ENCODE measurements at regions not wholly inside any gene's neighbourhood (a gene's known extent, or its start where the extent isn't known, plus 50 kb on each side); places are given as distances from the start of the nearest gene placed in this dataset.

DNA sequence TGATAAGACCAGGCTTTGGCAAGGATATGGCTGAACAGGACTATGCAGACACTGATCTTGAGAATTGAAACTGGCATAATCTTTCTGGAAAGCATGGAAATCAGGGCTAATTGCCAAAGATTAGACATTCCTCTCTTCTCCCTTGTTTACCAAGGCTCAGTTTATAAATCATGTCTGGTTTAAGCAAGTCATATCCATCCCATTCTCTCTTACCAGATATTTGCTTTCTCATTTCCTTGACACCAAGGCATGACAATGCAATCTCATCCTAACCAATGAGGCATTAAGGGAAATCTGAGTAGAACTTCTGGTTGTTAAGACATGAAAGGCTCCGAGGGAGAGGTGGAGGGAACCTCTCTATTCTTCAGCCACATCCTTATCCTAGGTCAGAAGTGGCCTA, 110.3 kb upstream of the CEP85L start:
- DNase-seq (ENCODE audit: low spot score) = no peak

DNA sequence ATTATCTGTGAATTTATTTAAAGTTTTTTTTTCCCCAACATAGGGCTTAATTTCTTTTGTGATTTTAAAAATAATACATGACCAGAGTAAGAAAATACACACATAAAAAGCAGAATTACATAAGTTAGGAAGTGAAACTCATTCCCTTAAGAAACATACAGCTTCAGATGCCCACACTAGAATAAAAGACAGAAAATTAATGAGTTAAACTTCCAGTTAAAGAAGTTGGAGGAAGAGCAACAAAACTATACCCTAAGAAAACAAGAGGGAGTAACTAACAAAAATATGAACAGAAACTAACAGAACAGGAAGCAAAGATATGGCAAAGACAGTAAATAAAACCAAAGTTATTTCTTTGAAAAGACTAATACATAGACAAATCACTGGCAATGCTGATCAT, 107.6 kb upstream of the CEP85L start:
- DNase-seq (ENCODE audit: low spot score) = no peak

DNA sequence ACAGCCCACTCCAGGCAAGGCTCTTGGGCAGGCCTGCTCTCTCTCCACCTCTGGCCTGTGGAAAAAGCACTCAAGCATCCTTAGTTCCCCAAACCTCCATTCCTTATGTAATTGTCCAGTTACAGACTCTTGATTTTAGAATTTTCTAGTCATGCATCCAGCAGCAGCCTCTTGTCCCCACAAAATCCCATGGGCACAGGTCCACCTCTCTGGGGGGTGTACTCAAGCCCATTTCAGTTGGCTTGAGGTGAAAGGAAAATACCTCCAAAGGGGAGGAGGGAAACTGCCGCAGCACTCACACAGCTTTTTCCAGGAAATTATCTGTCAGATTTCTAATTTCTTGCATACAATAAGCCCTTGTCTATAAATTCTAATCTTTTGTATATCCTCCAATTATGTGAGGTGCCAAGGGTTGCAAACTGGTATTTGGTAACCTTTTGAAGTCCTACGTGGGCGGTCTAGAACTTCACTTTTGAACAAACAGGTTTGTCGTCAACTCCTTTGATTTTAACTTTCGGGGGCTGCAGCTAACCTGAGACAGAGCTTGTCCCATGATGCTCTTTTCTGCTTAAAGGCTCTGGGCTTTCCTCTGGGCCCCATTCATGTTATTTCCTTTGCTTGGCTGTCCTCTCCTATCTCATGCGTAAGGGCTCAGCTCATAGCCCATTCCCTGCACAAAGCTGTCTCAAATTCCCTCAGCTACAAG, 104.7 kb upstream of the CEP85L start:
- DNase-seq (ENCODE audit: low spot score) = no peak

DNA sequence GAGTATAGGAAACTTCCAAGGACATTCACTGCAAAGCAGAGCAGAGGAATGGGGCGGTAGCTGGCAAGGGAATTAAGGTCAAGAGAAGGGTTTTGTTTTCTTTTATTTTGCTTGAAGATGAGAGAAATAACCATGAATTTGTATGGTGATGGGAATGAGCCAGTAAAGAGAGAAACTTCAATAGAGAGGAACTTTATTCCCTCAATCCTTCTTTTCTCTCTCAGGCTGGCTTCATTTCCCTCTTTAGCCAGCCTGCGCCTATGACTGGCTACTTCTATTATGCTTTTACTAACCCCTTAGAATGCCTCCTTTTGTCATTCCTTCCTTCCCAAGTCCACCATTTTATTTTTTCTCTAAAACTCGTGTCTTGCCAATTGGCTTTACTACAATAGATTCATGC, 101.4 kb upstream of the CEP85L start:
- DNase-seq (ENCODE audit: low spot score) = no peak

DNA sequence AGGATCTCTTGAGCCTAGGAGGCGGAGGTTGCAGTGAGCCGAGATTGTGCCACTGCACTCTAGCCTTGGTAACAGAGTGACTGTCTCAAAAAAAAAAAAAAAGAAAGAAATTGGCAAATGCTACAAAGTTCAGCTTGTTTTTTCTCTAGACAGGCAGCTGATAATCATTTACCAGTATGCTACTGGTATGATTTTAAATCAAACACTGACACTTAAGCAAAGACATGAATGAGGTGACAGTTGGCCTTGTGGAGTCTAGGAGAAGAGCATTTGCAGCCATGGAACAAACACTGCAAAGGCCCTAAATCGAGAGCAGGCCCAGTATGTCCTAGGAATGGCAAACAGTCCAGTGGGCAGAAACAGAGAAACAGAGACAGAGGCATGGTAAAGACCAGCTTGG, 99.7 kb upstream of the CEP85L start:
- DNase-seq (ENCODE audit: low spot score) = no peak

DNA sequence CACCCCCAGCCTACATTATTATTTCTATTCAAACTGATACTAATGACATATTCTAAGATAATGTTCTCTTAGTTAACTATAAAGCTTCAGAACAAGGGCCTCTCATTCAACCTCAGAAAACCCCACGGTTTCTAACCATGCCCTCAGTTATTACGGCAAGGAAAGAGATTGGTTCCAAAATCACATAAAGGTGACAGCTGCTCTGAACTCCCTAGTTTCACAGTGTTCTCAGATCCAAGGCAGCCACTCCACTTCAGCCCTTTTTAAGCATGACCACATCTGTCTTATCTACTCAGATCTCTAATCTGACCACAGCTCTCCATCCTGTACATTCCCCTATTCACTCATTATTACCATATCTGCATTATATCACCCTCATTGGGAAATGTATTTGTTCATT, 98.8 kb upstream of the CEP85L start:
- DNase-seq (ENCODE audit: low spot score) = no peak

DNA sequence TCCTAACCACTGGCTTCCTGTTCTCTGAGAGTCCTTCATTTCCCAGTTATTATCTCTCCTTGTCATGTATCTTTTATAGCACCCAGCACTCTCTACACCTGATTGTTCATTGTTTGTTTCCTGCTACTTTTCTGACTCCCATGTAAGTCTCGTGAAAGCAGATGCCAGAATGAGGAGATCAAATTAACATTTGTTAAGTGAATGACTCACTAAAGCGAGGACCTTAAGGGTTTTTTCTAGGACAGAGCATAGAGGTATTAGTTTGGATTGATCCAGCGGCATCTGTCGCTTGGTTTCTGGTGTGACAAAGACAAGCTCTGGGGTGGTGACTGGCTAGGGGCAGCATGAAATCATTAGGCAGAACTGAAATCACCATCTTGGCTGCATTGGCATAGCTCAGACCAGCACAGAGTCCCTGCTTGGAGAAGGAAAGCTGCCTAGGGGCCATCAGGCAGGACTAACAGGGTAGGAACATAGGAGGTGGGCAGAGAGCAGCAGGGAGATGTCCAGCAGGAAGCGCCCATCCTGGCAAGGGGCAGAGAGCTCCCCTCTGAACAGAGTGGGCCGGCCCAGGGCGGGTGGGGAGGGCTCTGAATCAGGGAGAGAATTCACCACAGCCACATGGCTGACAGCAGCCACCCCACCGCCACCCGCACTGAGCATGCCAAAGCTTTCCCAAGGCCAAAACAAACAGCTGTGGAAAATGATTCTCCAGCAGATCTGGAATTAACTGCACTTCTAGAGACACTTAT, 97.1 kb upstream of the CEP85L start:
- DNase-seq (ENCODE audit: low spot score) = peak; percentile 55

DNA sequence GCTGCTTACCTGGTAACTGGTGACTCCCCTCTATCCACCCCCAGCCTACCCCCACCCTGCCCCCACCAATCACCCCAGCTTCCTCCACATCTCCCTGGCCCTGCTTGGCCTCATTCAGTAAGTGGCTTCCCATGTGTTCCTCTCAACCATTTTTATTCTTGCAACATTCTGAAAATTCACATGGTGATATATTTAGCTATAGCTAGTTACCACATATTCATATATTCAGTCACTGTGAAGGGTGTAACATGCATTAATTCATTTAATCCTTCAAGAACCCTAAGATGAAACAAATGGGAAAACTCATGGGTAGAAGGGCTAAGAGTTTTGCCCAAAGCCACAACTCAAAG, 95.4 kb upstream of the CEP85L start:
- no peak for DNase-seq (ENCODE audit: low spot score)

DNA sequence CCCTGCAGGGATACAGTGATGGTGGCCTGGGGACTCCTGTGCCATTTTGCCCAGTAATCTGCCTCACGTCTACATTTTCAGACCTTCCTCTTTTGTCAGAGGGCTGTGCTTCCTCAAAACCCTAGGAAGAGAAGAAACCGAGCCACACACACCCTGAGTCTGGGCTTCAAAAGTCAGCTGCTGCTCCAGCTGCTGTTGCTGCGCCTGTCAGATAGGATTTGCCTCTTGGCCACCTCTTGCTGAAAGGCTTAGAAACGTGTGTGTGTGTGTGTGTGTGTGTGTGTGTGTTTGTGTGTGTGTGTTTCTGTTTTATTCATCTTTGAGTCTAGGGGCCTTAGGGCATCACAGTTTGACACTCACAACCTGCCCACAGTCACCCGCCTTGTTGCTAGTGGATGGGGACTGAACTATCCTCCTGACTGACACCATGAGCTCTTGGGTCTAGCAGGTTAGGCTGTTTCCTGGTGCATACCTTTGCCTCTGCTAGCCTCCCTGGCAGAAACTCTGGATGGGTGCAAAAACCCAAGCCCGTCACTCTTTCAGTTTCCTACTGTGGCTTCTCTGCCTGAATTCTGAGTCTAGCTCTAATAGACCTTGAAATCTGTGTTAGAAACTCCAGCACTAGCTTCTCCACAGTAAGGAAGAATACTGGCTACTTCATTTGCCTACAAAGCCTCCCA, 94.9 kb upstream of the CEP85L start:
- no peak for DNase-seq (ENCODE audit: low spot score)

DNA sequence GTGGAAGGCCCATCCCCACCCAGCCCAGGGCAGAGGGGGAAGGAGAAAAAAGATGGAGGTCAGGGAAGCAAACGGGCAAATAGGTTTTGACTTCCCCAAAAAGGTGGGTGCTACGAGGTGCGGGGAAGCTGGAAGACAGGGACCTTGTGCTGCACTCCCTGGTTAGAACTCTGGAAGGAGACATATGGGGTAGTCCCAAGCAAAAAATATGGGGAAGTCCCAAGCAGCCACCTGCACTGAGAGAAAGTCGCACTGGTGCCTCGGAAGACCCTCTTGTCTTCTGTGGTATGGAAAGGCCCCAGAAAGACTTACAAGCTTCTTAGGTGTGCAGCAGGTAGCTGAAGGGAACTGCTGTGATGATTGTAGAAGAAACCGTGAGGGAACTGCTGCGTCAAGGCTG, 93.8 kb upstream of the CEP85L start:
- no peak for DNase-seq (ENCODE audit: low spot score)

DNA sequence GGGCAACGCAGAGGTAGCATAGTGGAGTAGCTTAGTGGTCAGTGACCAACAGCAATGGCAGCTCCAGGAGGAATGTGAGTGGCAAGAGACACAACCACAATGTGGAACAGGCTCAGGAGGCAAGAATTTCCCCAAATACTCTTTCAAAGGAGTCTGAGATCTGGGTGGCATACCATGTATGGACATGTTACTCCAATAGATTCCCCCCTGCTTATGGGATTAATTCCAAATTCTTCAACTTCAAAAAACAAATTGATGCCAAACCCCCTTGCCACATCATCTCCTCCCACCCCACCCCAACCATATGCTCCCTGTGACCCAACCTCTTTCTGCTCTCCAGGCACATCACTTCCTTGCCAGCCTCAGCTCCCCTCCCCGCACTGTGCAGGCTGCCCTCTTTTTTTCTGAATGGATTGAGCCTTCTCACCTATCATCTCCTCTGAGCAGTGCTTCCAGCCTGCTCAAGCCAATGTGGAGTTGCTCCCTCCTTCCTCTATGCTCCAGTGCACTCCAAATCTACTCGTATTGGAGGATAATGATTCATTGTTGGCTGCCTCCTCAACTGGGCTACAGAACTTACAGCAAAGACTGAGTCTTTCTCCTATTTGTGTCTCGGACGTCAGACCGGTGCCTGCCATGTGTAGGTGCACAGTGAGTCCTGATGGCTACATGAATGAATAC, 93.0 kb upstream of the CEP85L start:
- no peak for DNase-seq (ENCODE audit: low spot score)

DNA sequence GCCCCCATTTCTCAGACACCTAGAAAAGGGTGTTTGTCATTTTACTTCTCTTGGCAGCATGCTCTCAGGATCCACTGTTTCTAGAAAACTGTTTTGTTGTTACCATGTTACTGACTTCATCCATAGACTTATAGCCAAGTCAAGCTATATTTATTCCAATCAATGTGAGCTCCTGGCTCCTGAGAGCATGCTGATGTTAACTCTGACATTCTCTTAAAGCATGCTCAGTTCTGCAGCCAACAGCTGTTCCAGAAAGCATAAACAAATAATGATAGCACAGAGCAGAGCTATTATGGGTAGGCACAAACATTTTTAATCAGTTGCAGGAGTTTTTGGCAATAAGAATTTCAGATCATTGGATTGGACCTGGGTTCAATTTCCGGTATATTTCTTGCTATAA, 92.4 kb upstream of the CEP85L start:
- no peak for DNase-seq (ENCODE audit: low spot score)

DNA sequence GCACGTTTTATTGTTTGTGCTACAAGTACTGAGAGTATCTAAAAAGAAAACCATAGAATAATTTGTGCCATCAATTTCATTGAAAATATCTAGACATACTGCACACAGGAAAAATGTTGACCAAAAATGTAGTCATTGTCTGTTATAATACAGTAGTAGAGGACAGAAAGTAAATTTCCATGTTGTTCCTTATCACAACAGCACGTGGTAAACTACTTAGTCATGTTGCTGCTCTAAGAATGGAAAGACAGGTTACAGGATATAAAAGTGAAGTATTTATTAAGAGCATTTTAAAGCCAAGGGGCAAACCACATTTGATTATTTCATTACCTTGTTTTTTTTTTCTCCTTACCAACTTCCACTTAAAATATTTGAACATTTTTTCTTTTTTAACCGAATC, 89.0 kb upstream of the CEP85L start:
- no peak for DNase-seq (ENCODE audit: low spot score)

DNA sequence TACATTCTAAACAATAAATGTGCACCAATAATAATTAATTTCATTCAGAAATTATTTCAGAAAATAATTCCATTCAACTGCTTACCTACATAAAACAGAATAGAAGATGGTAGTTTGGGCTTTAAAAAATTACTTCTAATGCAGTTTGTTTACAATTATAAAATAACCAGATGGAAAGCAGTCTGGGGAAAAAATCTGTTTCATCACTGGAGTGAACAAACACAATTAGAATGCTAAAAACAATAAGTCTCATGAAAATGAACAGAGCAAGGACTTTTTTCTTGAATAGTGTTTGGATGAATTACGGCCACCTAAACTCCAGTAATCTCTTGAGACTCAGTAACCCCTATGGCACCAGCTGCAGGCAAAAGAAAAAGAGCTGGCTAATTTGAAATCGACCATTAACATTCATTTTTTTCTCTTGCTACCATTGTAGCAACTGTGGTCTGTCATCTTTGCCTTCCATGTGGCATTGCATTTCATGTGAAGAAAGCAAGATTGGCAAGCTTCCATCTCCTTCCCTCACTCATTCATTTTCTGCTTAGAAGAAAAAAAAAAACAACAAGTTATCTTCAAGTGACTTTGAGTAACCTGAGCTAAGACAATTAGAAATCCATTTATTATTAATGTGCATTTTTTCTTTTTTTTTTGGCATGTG, 88.4 kb upstream of the CEP85L start:
- no peak for DNase-seq (ENCODE audit: low spot score)

DNA sequence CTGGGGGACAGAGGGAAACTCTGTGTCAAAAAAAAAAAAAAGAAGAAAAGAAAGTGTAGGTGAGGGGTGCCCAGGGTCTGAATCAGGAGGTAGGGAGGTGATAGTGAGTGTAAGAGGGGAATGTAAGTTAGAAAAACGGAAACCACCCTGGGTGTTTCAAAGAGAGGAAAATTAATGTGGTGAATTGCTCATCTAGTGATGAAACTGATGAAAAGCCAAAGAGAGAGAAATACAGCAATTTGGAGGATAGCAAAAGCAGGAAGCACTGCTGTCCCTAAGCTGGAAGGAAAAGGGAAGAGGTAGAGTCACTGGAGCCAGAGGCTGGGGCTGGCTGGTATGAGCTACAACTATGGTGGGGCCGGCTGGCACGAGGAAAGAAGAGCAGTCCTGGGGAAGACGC, 85.0 kb upstream of the CEP85L start:
- DNase-seq (ENCODE audit: low spot score) = no peak

DNA sequence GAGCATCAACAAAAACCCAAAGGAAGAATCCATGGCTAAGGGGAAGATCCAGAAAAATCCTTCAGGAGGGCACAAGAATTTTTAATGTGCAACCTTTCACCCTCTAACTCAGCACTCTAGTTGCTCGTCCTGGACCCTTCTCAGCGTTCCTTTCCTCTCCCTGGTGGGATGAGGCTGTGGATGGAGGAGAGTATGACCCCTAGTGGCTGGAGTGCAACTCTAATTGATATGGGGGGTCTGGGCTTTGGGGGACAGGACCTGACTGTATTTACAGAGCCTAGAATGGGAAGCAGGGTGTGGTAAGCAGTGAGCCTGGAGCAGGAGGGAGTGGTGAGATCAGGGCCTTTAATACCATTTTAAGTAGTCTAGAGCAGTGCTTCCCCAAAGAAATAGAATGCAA, 83.9 kb upstream of the CEP85L start:
- DNase-seq (ENCODE audit: low spot score) = no peak

DNA sequence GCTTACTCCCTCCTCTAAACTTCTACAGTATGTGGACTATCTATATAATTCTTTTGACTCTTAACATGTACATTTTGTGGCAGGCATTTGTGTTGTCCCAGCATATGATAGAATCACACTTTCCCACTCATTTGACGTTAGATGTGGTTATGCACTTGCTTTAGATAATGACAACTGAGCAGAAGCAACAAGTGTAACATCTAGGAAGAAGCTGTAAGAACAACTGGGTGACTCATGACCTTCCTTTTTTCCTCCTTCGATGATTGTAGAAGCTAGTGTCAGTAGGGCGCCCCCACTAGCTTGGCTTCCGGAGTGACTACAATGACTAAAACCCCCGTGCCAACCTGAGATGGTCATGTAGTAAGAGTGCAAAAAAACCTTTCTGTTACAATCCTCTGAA, 74.6 kb upstream of the CEP85L start:
- DNase-seq (ENCODE audit: low spot score) = no peak

DNA sequence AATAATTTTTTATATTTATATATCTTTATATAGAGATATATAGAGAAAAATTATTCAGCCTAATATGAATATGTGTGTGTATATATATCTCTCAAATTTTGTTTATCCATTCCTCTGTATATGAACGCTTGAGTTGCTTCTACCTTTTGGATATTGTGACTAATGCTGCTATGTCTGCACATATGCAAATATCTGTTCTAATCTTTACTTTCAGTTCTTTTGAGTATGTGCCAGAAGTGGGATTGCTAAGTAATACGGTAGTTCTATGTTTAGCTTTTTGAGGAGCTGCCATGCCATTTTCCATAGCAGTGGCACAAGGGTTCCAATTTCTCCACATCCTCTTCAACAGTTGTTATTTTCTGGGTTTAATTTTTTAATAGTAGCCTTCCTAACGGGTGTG, 72.8 kb upstream of the CEP85L start:
- no peak for DNase-seq (ENCODE audit: low spot score)

DNA sequence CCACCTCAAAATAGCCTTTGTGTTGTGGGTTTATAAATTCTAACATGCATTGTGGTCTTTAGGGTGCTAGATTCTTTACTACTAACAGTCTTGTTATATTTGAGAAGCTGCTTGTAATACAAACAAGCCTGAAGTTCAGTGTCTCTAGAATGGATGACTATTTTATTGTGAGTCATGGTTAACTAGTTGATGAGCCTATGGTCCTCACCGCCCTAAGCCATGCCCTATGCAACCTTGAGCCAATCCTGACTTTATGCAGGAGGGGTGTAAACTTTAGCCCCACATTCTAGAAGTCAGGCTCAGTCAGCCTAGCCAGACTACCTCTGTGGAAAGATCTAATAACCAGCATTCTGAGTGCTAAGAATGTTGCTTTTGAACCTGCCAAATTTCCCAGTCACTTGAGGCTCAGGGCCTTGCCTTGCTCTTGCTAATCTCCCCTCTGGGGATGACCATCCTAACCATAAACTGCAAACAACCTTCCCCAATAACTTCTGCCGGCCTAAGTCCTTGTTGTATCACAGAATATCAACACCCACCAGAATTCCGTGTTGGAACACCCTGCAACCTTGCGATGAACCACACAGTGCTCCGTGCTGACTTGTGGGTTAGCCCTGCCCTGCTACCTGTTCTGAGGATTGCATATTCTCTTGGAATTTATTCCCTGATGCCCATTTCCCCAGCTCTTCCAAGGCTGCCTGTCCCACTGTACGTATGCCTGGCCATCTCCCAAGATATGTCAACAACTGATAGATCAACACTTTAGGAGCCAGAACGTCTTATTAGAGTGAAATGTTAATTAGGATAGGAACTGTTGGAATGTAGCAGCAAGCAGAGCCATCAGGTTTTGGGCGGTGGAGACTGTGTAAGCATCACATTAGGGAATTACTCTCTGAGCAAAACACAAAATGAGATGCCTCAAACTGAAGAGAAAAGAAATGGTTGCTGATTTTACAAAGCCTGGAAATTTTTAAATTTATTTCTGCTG, 71.7 kb upstream of the CEP85L start:
- no peak for DNase-seq (ENCODE audit: low spot score)

DNA sequence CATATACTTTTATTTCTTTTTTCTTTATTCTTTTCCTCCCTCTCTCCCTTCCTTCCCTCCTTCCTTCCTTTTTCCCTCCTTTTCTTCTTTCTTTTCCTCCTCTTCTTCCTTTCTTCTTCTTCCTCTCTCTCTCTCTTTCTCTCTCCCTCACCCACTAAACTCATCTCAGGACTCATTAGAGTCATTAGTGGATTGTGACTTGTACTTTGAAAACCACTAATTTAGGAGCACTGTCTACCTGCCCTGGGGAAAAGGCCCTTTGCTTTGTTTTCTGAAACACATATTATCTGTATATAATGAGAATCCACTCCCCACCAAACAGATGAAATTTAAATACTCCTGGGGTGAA, 68.7 kb upstream of the CEP85L start:
- no peak for DNase-seq (ENCODE audit: low spot score)

Data from ecto neural progenitor cell (in vitro differentiated cells).